SH-SY5Y (cell line): ENCODE measurements at regions not wholly inside any gene's neighbourhood (a gene's known extent, or its start where the extent isn't known, plus 50 kb on each side); places are given as distances from the start of the nearest gene placed in this dataset.

Experiments used
- GATA2 ChIP-seq: IDR thresholded peaks from 2 replicates; pipeline ENCODE4 v1.6.1; 2011; ENCODE audit warnings: mild to moderate bottlenecking, low read depth, low read length
- GATA3 ChIP-seq: IDR thresholded peaks from 2 replicates; pipeline ENCODE4 v1.6.1; 2011; ENCODE audit warnings: low read depth, mild to moderate bottlenecking, low read length, moderate library complexity

GRCh38 chr17:77845541-77846225, 112.8 kb upstream of the TNRC6C start:
- TF ChIP-seq GATA3 (no peak), GATA2 (no peak)
